HepG2 (cell line): ENCODE measurements at regions not wholly inside any gene's neighbourhood (a gene's known extent, or its start where the extent isn't known, plus 50 kb on each side); places are given as distances from the start of the nearest gene placed in this dataset.
A peak's percentile ranks its signal among the peaks of the same experiment; 100 is the strongest.

Experiments
- ATAC-seq: fragments of 200-7000 bp; cut with Tn5 transposase; 3 replicates; pipeline ENCODE4 v1.9.1; 2020; ENCODE audit warnings: mild to moderate bottlenecking, moderate library complexity
- BruUV-seq: library from RNA; stranded (reverse); fragments of 400-500 nt; replicated peaks from 2 replicates; lab custom pipeline; 2021; lab: Mats Ljungman, UMichigan
- CTCF ChIA-PET: fragments of 300-600 bp; formaldehyde crosslinking; extraction: SDS; loops from one replicate; lab custom pipeline; 2021; ENCODE audit warnings: low total read pairs, inconsistent platforms, low intra/inter-chr PET ratio; lab: Yijun Ruan, JAX
- POLR2A ChIA-PET: fragments of 350-600 bp; sonication (Branson Sonifier 250); formaldehyde crosslinking; loops from one replicate; lab custom pipeline; 2020; ENCODE audit warnings: antibody characterized with exemption, inconsistent platforms; lab: Yijun Ruan, JAX
- DNase-seq: peaks from one replicate; pipeline ENCODE4 v3.0.0-alpha.2; 2015; ENCODE audit warnings: low spot score
- FAIRE-seq: peaks from 3 replicates; lab custom pipeline; 2011; peaks lifted over from hg19 to GRCh38; lab: Jason Lieb, UNC
- H2AFZ ChIP-seq: one replicate; pipeline ENCODE4 v1.6.1; 2011; ENCODE audit warnings: low read length, inconsistent platforms
- H3K27ac ChIP-seq: fragments of 300-600 bp; 3 replicates; pipeline ENCODE4 v1.8.0; 2011; ENCODE audit warnings: mixed run types, mild to moderate bottlenecking, mixed read lengths, low read length, inconsistent platforms; ENCODE audit not compliant: insufficient read depth; ENCODE audit errors: extremely low read length
- H3K27me3 ChIP-seq, 2 experiments: fragments of 200-600 bp in 1 of 2; 2 replicates in 1 of 2; 3 replicates in 1 of 2; pipeline versions ENCODE4 v1.6.0 to v1.8.0; 2011; ENCODE audit warnings: low read length in 2 of 2, mild to moderate bottlenecking in 2 of 2, moderate library complexity in 2 of 2, inconsistent platforms in 1 of 2; ENCODE audit not compliant: insufficient read depth in 2 of 2, control insufficient read depth in 1 of 2
- H3K36me3 ChIP-seq, 2 experiments: fragments of 200-600 bp in 1 of 2; replicated peaks in 1 of 2; 2 replicates in 1 of 2; 3 replicates in 1 of 2; pipeline versions ENCODE4 v1.5.1 to v1.8.0; 2011; ENCODE audit warnings: low read length in 2 of 2, inconsistent platforms in 1 of 2; ENCODE audit not compliant: insufficient read depth in 2 of 2, control insufficient read depth in 1 of 2
- H3K4me1 ChIP-seq: 2 replicates; pipeline ENCODE4 v1.5.1; 2012; ENCODE audit warnings: low read length, inconsistent platforms; ENCODE audit not compliant: insufficient read depth
- H3K4me2 ChIP-seq: 2 replicates; pipeline ENCODE4 v1.6.0; 2011; ENCODE audit warnings: low read depth, low read length, inconsistent platforms
- H3K4me3 ChIP-seq, 3 experiments: fragments of 200-600 bp in 1 of 3; sonication (generic), shearing (Covaris generic) in 1 of 3; replicated peaks in 1 of 3; 2 replicates each; pipeline ENCODE4 v1.5.1; 2011 to 2016; ENCODE audit warnings: low read length in 3 of 3, inconsistent platforms in 2 of 3, low read depth in 2 of 3, mild to moderate bottlenecking in 2 of 3, control low read depth in 1 of 3, mixed read lengths in 1 of 3; ENCODE audit not compliant: insufficient read depth in 1 of 3
- H3K79me2 ChIP-seq: one replicate; pipeline ENCODE4 v1.6.1; 2011; ENCODE audit warnings: low read length, inconsistent platforms; ENCODE audit not compliant: insufficient read depth
- H3K9ac ChIP-seq: 2 replicates; pipeline ENCODE4 v1.6.0; 2011; ENCODE audit warnings: mild to moderate bottlenecking, low read depth, low read length, inconsistent platforms; ENCODE audit not compliant: insufficient read depth
- H3K9me3 ChIP-seq: 2 replicates; pipeline ENCODE4 v1.5.1; 2012; ENCODE audit warnings: mild to moderate bottlenecking, low read length
- H4K20me1 ChIP-seq: 2 replicates; pipeline ENCODE4 v1.6.0; 2011; ENCODE audit warnings: inconsistent platforms, mild to moderate bottlenecking, low read length, moderate library complexity; ENCODE audit not compliant: insufficient read depth
- BHLHE40 ChIP-seq: IDR thresholded peaks from 2 replicates; pipeline ENCODE4 v1.6.1; 2011; ENCODE audit warnings: low read length, improper control_type of control experiment
- EZH2 ChIP-seq: conservative IDR thresholded peaks from 2 replicates; pipeline ENCODE4 v1.6.1; 2012; ENCODE audit warnings: mild to moderate bottlenecking, low read depth, low read length, moderate library complexity
- HDAC2 ChIP-seq: sonication (generic); formaldehyde crosslinking; IDR thresholded peaks from 2 replicates; pipeline ENCODE4 v1.4.0; 2020; ENCODE audit warnings: missing genetic modification reagents
- HHEX ChIP-seq: IDR thresholded peaks from 2 replicates; pipeline ENCODE4 v1.6.1; 2016; ENCODE audit warnings: control low read depth
- KDM3A ChIP-seq: IDR thresholded peaks from 2 replicates; pipeline ENCODE4 v1.6.1; 2018; ENCODE audit warnings: low read depth, missing compliant biosample characterization
- MAFG ChIP-seq: sonication (generic); formaldehyde crosslinking; IDR thresholded peaks from 2 replicates; pipeline ENCODE4 v1.5.1; 2020; ENCODE audit warnings: mild to moderate bottlenecking, missing genetic modification reagents
- MED8 ChIP-seq: sonication (generic); formaldehyde crosslinking; IDR thresholded peaks from 2 replicates; pipeline ENCODE4 v1.8.1; 2023; ENCODE audit warnings: mild to moderate bottlenecking, missing genetic modification reagents; ENCODE audit not compliant: insufficient replicate concordance
- MTF1 ChIP-seq: sonication (generic); formaldehyde crosslinking; IDR thresholded peaks from 2 replicates; pipeline ENCODE4 v1.5.0; 2020; ENCODE audit warnings: missing genetic modification reagents
- NFKBIZ ChIP-seq: IDR thresholded peaks from 2 replicates; pipeline ENCODE4 v1.6.1; 2018; ENCODE audit warnings: missing genetic modification reagents, missing compliant biosample characterization
- PHF20 ChIP-seq: sonication (generic); formaldehyde crosslinking; IDR thresholded peaks from 2 replicates; pipeline ENCODE4 v1.5.0; 2020; ENCODE audit warnings: mild to moderate bottlenecking, missing genetic modification reagents
- ZFP62 ChIP-seq: sonication (generic); formaldehyde crosslinking; IDR thresholded peaks from 2 replicates; pipeline ENCODE4 v1.4.0; 2020; ENCODE audit warnings: missing genetic modification reagents
- ZNF160 ChIP-seq: sonication (generic); formaldehyde crosslinking; IDR thresholded peaks from 2 replicates; pipeline ENCODE4 v1.8.0; 2022; ENCODE audit warnings: mild to moderate bottlenecking, inconsistent platforms, missing genetic modification reagents
- ZNF296 ChIP-seq: sonication (generic); formaldehyde crosslinking; conservative IDR thresholded peaks from 2 replicates; pipeline ENCODE4 v1.5.0; 2020; ENCODE audit warnings: mild to moderate bottlenecking, missing genetic modification reagents
- ZNF343 ChIP-seq: sonication (generic); formaldehyde crosslinking; IDR thresholded peaks from 2 replicates; pipeline ENCODE4 v1.4.0; 2020; ENCODE audit warnings: mild to moderate bottlenecking, missing genetic modification reagents
- ZNF652 ChIP-seq: IDR thresholded peaks from 2 replicates; pipeline ENCODE4 v1.6.1; 2016; ENCODE audit warnings: low read depth, borderline replicate concordance
- ZNF792 ChIP-seq: IDR thresholded peaks from 2 replicates; pipeline ENCODE4 v1.6.1; 2016
- WGBS: methylation state at CpG from one replicate; pipeline ENCODE4 v1.1.6; 2017; ENCODE audit warnings: low lambda C conversion rate; 5-methylcytosine and 5-hydroxymethylcytosine counted together
- in situ Hi-C: cut with HindIII; loops from 2 replicates; pipeline ENCODE4 v1.10.0; 2017; ENCODE audit warnings: low pct_unique_long_range_greater_than_20kb; ENCODE audit not compliant: extremely low pct_ligation_motif_present
- intact Hi-C: fragments of 100-400 bp; cut with micrococcal nuclease; formaldehyde crosslinking; loops from one replicate; pipeline ENCODE4 v1.10.0; 2022; ENCODE audit not compliant: unreplicated experiment
- TF ChIP-seq, protein P1 (sequence below): sonication (generic); formaldehyde crosslinking; IDR thresholded peaks from 2 replicates; pipeline ENCODE4 v1.4.0; 2020; ENCODE audit warnings: missing genetic modification reagents, mild to moderate bottlenecking, borderline replicate concordance
- TF ChIP-seq, protein P2 (sequence below): sonication (generic); formaldehyde crosslinking; IDR thresholded peaks from 2 replicates; pipeline ENCODE4 v1.8.1; 2023; ENCODE audit warnings: mild to moderate bottlenecking, moderate library complexity, missing genetic modification reagents
- TF ChIP-seq, protein P3 (sequence below): sonication (generic); formaldehyde crosslinking; IDR thresholded peaks from 2 replicates; pipeline ENCODE4 v1.8.1; 2023; ENCODE audit warnings: mild to moderate bottlenecking, missing genetic modification reagents, borderline replicate concordance
- TF ChIP-seq, protein P4 (sequence below): sonication (generic); formaldehyde crosslinking; IDR thresholded peaks from 2 replicates; pipeline ENCODE4 v1.4.0; 2020; ENCODE audit warnings: missing genetic modification reagents
- TF ChIP-seq, protein P5 (sequence below), 2 experiments: fragments of 450-650 bp in 1 of 2; sonication (generic) in 1 of 2; formaldehyde crosslinking; IDR thresholded peaks; 2 replicates each; pipeline versions ENCODE4 v1.5.0 to v1.8.0; 2020 to 2022; ENCODE audit warnings: mild to moderate bottlenecking in 1 of 2, missing genetic modification reagents in 1 of 2
- TF ChIP-seq, protein P6 (sequence below): fragments of 450-650 bp; IDR thresholded peaks from 2 replicates; pipeline ENCODE4 v1.6.1; 2017

DNA sequence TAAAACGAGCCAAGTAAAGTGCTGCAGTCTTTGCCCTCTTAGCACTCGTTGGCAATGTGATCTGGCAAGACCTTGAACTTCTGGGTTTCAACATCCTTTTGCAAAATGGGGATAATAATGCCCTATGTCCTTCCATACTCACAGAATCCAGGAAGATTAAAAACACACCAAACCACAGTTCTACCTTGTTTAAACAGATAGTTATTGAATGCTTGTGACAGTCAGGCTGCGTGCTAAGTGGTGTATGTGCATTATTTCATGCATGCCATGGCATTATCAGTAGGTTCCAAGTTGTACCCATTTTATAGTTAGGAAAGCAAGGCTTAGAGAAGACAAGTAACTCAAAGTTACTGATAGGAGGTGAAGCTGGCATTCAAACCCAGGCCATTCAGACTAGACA lies 308.6 kb upstream of the PROX1 start:
- H3K9me3 ChIP-seq = no peaks in the 10 kb centered on the region
- no peaks in the 10 kb centered on the region for H3K79me2 ChIP-seq
- H2AFZ ChIP-seq = no peak overlapping the region
- no TSS peak for BruUV-seq
- H3K27ac ChIP-seq = no peak overlapping the region
- 25% methylated on average over 3 of the region's 3 CpGs for WGBS
- no peaks in the 10 kb centered on the region for H4K20me1 ChIP-seq
- FAIRE-seq (peak; percentile 4), DNase-seq (peak; percentile 49), ATAC-seq (peak; percentile 53)
- peak overlapping the region; percentile 19; the same call in 1 of the 2 replicates for H3K4me2 ChIP-seq
- H3K4me3 ChIP-seq = no peak overlapping the region
- H3K9ac ChIP-seq = no peak overlapping the region
- ChIA-PET POLR2A (no interaction called here), CTCF (no interaction called here)
- no peaks in the 10 kb centered on the region for H3K27me3 ChIP-seq
- intact Hi-C loops = loop anchor here (10.0 kb wide), 1 partner anchor 306 kb away; the partner anchor contains the start of gene PROX1
- in situ Hi-C loops = no loop called here
- H3K4me1 ChIP-seq = peaks cover 45% of the 10 kb centered on the region
- H3K36me3 ChIP-seq = no peaks in the 10 kb centered on the region
- TF ChIP-seq MED8 (CRISPR knock-in tag) (no peak), HDAC2 (CRISPR knock-in tag) (peak; percentile 47; the same call in 1 of the 2 replicates), ZFP62 (no peak), ZNF792 (CRISPR knock-in tag) (peak; percentile 90; the same call in 1 of the 2 replicates), EZH2 (no peak), MAFG (CRISPR knock-in tag) (no peak), KDM3A (no peak), HHEX (no peak), PHF20 (CRISPR knock-in tag) (no peak), ZNF343 (CRISPR knock-in tag) (no peak), MTF1 (CRISPR knock-in tag) (no peak), ZNF296 (CRISPR knock-in tag) (no peak), ZNF652 (CRISPR knock-in tag) (no peak), NFKBIZ (CRISPR knock-in tag) (no peak), ZNF160 (CRISPR knock-in tag) (no peak), BHLHE40 (no peak)
- TF ChIP-seq, protein P1, sequence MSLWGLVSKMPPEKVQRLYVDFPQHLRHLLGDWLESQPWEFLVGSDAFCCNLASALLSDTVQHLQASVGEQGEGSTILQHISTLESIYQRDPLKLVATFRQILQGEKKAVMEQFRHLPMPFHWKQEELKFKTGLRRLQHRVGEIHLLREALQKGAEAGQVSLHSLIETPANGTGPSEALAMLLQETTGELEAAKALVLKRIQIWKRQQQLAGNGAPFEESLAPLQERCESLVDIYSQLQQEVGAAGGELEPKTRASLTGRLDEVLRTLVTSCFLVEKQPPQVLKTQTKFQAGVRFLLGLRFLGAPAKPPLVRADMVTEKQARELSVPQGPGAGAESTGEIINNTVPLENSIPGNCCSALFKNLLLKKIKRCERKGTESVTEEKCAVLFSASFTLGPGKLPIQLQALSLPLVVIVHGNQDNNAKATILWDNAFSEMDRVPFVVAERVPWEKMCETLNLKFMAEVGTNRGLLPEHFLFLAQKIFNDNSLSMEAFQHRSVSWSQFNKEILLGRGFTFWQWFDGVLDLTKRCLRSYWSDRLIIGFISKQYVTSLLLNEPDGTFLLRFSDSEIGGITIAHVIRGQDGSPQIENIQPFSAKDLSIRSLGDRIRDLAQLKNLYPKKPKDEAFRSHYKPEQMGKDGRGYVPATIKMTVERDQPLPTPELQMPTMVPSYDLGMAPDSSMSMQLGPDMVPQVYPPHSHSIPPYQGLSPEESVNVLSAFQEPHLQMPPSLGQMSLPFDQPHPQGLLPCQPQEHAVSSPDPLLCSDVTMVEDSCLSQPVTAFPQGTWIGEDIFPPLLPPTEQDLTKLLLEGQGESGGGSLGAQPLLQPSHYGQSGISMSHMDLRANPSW (CRISPR knock-in tag) = no peak
- TF ChIP-seq, protein P2, sequence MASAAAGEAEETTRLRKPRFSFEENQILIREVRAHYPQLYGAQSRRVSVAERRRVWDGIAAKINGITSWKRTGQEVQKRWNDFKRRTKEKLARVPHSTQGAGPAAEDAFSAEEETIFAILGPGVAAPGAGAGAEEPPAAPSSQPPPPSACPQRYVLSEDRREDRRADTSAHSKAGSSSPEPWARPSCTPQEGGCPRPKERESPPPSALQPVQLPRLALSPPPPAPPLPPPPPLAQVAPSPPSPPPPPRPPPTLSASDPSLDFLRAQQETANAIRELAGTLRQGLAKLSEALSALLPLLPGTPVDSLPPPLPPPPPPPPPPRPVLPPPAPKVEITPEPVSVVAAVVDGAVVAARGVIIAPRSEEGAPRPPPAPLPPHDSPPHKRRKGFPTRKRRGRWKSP (CRISPR knock-in tag) = no peak
- TF ChIP-seq, protein P3, sequence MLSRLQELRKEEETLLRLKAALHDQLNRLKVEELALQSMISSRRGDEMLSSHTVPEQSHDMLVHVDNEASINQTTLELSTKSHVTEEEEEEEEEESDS (CRISPR knock-in tag) = no peak
- TF ChIP-seq, protein P4, sequence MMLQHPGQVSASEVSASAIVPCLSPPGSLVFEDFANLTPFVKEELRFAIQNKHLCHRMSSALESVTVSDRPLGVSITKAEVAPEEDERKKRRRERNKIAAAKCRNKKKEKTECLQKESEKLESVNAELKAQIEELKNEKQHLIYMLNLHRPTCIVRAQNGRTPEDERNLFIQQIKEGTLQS (CRISPR knock-in tag) = no peak
- TF ChIP-seq, protein P5, sequence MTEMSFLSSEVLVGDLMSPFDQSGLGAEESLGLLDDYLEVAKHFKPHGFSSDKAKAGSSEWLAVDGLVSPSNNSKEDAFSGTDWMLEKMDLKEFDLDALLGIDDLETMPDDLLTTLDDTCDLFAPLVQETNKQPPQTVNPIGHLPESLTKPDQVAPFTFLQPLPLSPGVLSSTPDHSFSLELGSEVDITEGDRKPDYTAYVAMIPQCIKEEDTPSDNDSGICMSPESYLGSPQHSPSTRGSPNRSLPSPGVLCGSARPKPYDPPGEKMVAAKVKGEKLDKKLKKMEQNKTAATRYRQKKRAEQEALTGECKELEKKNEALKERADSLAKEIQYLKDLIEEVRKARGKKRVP (CRISPR knock-in tag; IDR thresholded peaks at IDR 0.05) = no peak
- TF ChIP-seq, protein P6, sequence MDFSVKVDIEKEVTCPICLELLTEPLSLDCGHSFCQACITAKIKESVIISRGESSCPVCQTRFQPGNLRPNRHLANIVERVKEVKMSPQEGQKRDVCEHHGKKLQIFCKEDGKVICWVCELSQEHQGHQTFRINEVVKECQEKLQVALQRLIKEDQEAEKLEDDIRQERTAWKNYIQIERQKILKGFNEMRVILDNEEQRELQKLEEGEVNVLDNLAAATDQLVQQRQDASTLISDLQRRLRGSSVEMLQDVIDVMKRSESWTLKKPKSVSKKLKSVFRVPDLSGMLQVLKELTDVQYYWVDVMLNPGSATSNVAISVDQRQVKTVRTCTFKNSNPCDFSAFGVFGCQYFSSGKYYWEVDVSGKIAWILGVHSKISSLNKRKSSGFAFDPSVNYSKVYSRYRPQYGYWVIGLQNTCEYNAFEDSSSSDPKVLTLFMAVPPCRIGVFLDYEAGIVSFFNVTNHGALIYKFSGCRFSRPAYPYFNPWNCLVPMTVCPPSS = no peak
